Esophagus squamous epithelium (tissue), 5 donors: ENCODE measurements at regions not wholly inside any gene's neighbourhood (a gene's known extent, or its start where the extent isn't known, plus 50 kb on each side); places are given as distances from the start of the nearest gene placed in this dataset.

Experiments used
- DNase-seq: peaks from one replicate; lab custom pipeline; 2025; lab: John Stamatoyannopoulos, UW
- H3K27ac ChIP-seq, 4 donors: fragments of 200-600 bp; sonication (generic); one replicate each; pipeline ENCODE4 v1.5.1; 2016 to 2019; ENCODE audit warnings: mild to moderate bottlenecking in 1 of 4
- H3K27me3 ChIP-seq, 4 donors: fragments of 200-600 bp; sonication (generic); 1 replicate in 3 of 4; 2 replicates in 1 of 4; pipeline versions ENCODE4 v1.5.1 to v1.6.0; 2017 to 2021; ENCODE audit warnings: antibody characterized with exemption in 1 of 4
- H3K36me3 ChIP-seq, 3 donors: fragments of 200-600 bp; sonication (generic); one replicate each; pipeline ENCODE4 v1.5.1; 2016 to 2019
- H3K4me1 ChIP-seq, 3 donors: fragments of 200-600 bp; sonication (generic); one replicate each; pipeline ENCODE4 v1.5.1; 2017 to 2019
- H3K4me3 ChIP-seq, 4 donors: fragments of 200-600 bp; sonication (generic); 1 replicate in 3 of 4; 2 replicates in 1 of 4; pipeline ENCODE4 v1.5.1; 2016 to 2019; ENCODE audit warnings: mild to moderate bottlenecking in 2 of 4, moderate library complexity in 1 of 4
- H3K9me3 ChIP-seq, 3 donors: fragments of 200-600 bp; sonication (generic); one replicate each; pipeline ENCODE4 v1.5.1; 2016 to 2019
- POLR2A ChIP-seq, 4 donors: fragments of 450-650 bp; IDR thresholded peaks; one replicate each; pipeline ENCODE4 v1.6.1; 2017; ENCODE audit warnings: antibody characterized with exemption in 4 of 4, mild to moderate bottlenecking in 4 of 4, moderate library complexity in 3 of 4
- WGBS, 2 donors: methylation state at CpG; one replicate each; pipeline ENCODE4 v1.1.5; 2018; 5-methylcytosine and 5-hydroxymethylcytosine counted together
- intact Hi-C: fragments of 100-400 bp; cut with DNase I; formaldehyde crosslinking; loops from one replicate; pipeline ENCODE4 v1.15.0; 2022
- TF ChIP-seq, protein P1 (sequence below), 6 experiments: fragments of 450-650 bp in 4 of 6; fragments of 200-600 bp in 2 of 6; sonication (generic) in 2 of 6; IDR thresholded peaks; one replicate each; pipeline ENCODE4 v1.5.1; 2016 to 2019; ENCODE audit warnings: antibody characterized with exemption in 6 of 6, mild to moderate bottlenecking in 4 of 6, moderate library complexity in 4 of 6
- donor health status: DM: yes; HTN: yes; CAD: no.

DNA sequence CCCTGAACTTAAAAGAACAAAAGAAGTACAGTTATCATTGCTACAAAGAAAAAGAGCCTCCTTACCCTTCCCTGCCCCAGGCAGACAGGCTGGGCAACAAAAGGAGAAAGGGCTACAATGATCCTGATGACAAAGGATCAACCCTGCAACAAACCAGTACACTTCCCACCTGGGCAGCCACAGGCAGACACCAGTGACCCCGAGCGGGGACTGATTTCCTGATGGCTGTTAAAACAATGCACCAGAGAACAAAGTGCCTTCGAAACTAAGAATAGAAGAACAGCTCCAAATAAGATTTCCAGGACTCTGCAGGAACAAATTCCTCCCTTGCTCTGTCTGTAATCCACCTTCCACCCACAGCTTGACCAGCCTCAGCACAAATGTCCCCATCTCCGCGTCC, 106.3 kb upstream of the ARHGEF3 start:
- Histone ChIP-seq H3K4me3 (no peak overlapping the region), H3K4me1 (no peaks in the 10 kb centered on the region), H3K27ac (no peak overlapping the region), H3K27me3 (no peaks in the 10 kb centered on the region), H3K9me3 (no peaks in the 10 kb centered on the region), H3K36me3 (peaks cover 0 to 12% (median 0%) of the 10 kb centered on the region in 3 donors)
- intact Hi-C loops, result no loop called here
- no peak for DNase-seq
- TF ChIP-seq, protein P1, sequence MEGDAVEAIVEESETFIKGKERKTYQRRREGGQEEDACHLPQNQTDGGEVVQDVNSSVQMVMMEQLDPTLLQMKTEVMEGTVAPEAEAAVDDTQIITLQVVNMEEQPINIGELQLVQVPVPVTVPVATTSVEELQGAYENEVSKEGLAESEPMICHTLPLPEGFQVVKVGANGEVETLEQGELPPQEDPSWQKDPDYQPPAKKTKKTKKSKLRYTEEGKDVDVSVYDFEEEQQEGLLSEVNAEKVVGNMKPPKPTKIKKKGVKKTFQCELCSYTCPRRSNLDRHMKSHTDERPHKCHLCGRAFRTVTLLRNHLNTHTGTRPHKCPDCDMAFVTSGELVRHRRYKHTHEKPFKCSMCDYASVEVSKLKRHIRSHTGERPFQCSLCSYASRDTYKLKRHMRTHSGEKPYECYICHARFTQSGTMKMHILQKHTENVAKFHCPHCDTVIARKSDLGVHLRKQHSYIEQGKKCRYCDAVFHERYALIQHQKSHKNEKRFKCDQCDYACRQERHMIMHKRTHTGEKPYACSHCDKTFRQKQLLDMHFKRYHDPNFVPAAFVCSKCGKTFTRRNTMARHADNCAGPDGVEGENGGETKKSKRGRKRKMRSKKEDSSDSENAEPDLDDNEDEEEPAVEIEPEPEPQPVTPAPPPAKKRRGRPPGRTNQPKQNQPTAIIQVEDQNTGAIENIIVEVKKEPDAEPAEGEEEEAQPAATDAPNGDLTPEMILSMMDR (IDR thresholded peaks at IDR 0.05), result no peak
- 88 to 94% methylated on average over 4 to 5 of the region's 5 CpGs for WGBS, 2 donors

DNA sequence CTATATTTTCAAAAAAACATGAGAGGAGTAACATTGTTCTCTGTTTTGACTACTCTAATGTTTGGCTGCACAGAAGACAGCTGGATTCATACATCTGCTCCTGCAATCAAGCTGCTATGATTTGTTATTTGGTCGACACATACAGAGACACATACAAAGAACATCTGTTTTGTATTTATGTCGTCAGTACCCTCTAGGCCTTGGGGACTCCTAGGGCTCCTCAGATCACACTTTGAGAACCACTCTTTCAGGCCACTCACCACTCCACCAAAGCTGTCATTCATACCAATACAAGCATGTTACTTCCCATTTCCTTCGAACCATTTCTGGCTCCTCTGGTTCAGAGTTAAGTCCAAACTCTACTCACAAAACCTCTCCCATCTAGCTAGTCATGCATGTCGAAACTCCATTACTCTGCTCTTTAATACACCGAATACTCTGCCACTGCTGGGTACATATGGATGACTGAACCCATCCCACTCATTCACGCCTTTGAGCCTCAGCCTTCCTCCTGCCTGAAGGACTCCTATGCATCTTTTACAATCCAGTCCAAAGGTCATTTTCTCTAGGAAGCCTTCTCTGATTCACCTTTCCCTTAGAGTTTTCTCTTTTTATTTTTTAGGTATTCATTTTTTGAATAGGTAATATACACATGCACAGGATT, 102.9 kb upstream of the ARHGEF3 start:
- Histone ChIP-seq H3K4me1 (no peaks in the 10 kb centered on the region), H3K4me3 (no peak overlapping the region), H3K36me3 (peaks cover 0 to 6% (median 0%) of the 10 kb centered on the region in 3 donors), H3K9me3 (no peaks in the 10 kb centered on the region), H3K27me3 (no peaks in the 10 kb centered on the region), H3K27ac (no peak overlapping the region)
- DNase-seq, result no peak
- 71 to 72% methylated on average over 6 of the region's 6 CpGs for WGBS, 2 donors
- intact Hi-C loops, result no loop called here
- TF ChIP-seq, protein P1 (IDR thresholded peaks at IDR 0.05), result no peak
- no peak for TF ChIP-seq POLR2A (IDR thresholded peaks at IDR 0.05)

- H3K9me3 ChIP-seq, result no peaks in the 10 kb centered on the region
- no peaks in the 10 kb centered on the region for H3K27me3 ChIP-seq
- H3K4me3 ChIP-seq, result no peak overlapping the region
- H3K4me1 ChIP-seq, result no peaks in the 10 kb centered on the region
- TF ChIP-seq, protein P1 (IDR thresholded peaks at IDR 0.05), result no peak
- no peak for TF ChIP-seq POLR2A (IDR thresholded peaks at IDR 0.05)
- WGBS, 2 donors, result 90 to 92% methylated on average over 1 of the region's 1 CpG
- H3K36me3 ChIP-seq, result peaks cover 0 to 4% (median 0%) of the 10 kb centered on the region in 3 donors
- intact Hi-C loops, result no loop called here
- no peak overlapping the region for H3K27ac ChIP-seq
- DNase-seq, result no peak
These were observed 101.6 kb upstream of the ARHGEF3 start for GRCh38 chr3:56903231-56903782.

DNA sequence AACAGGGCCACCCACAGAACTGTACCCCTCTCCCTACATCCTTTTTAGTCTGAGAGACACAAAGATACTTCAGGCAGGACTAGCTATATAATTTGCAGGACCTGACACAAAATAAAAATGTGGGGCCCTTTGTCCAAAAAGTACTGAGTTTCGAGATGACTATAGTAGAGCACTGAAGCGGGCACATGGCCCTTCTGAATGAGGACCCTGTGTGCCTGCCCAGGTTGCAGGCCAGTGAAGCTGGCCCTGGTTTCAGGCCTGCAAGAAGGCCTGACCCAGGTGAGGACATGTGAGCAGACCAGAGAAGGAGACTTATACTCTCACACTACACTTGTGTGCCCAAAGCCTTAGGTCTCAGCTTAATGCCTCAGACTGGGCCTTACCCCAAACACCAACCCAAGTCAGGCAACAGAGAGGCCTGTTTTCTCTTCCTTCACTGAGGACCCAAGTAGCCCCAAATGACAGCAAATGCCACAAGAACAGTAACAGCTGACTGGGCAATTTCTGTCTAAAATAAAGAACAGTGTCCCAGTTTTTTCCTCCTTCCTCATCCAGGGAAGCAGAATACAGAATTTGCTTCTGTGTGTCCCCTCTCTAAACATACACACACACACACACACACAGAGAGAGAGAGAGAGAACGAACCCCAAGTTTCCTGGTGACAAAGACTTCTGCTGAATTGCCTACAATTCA, 100.9 kb upstream of the ARHGEF3 start:
- 100% methylated on average over 2 to 3 of the region's 3 CpGs for WGBS, 2 donors

More for the DNA sequence above, 100.9 kb upstream of the ARHGEF3 start:
- TF ChIP-seq, protein P1 (IDR thresholded peaks at IDR 0.05), result no peak
- TF ChIP-seq POLR2A (IDR thresholded peaks at IDR 0.05), result no peak
- H3K27ac ChIP-seq, result no peak overlapping the region
- no peak overlapping the region for H3K4me3 ChIP-seq
- H3K9me3 ChIP-seq, result no peaks in the 10 kb centered on the region
- DNase-seq, result no peak
- intact Hi-C loops, result no loop called here
- H3K36me3 ChIP-seq, result peaks cover 0 to 10% (median 0%) of the 10 kb centered on the region in 3 donors
- H3K27me3 ChIP-seq, result no peaks in the 10 kb centered on the region
- H3K4me1 ChIP-seq, result no peaks in the 10 kb centered on the region
